Breast epithelium (tissue), 4 donors: ENCODE measurements at regions not wholly inside any gene's neighbourhood (a gene's known extent, or its start where the extent isn't known, plus 50 kb on each side); places are given as distances from the start of the nearest gene placed in this dataset.
A peak's percentile ranks its signal among the peaks of the same experiment; 100 is the strongest.
"Not testable (repeated sequence)": the region's sequence is repeated elsewhere in the genome, so short reads cannot be mapped to it uniquely, and the experiment has no call there.

Source experiments
- DNase-seq, 2 donors: peaks; one replicate each; pipeline ENCODE4 v3.0.0-alpha.2; 2019; ENCODE audit warnings: low spot score in 2 of 2
- H3K27ac ChIP-seq, 2 donors: fragments of 200-600 bp; sonication (generic) in 1 of 2; one replicate each; pipeline ENCODE4 v1.5.1; 2016 to 2019; ENCODE audit warnings: mild to moderate bottlenecking in 1 of 2
- H3K27me3 ChIP-seq, 2 donors: fragments of 200-600 bp; sonication (generic) in 1 of 2; one replicate each; pipeline versions ENCODE4 v1.5.1 to v1.6.0; 2017 to 2019; ENCODE audit warnings: control low read depth in 1 of 2, mild to moderate bottlenecking in 1 of 2
- H3K36me3 ChIP-seq: fragments of 200-600 bp; one replicate; pipeline ENCODE4 v1.5.1; 2019
- H3K4me1 ChIP-seq, 2 donors: fragments of 200-600 bp; sonication (generic); one replicate each; pipeline ENCODE4 v1.5.1; 2016 to 2019; ENCODE audit warnings: control low read depth in 1 of 2
- H3K4me3 ChIP-seq, 3 donors: fragments of 200-600 bp; sonication (generic); 1 replicate in 2 of 3; 2 replicates in 1 of 3; pipeline ENCODE4 v1.5.1; 2016 to 2019; ENCODE audit warnings: mild to moderate bottlenecking in 3 of 3, moderate library complexity in 2 of 3
- H3K9me3 ChIP-seq, 2 donors: fragments of 200-600 bp; sonication (generic) in 1 of 2; one replicate each; pipeline ENCODE4 v1.5.1; 2016 to 2019; ENCODE audit warnings: control low read depth in 1 of 2
- CTCF ChIP-seq, 3 donors: fragments of 450-650 bp; IDR thresholded peaks; one replicate each; pipeline ENCODE4 v1.5.1; 2016 to 2017; ENCODE audit warnings: antibody characterized with exemption in 3 of 3, mild to moderate bottlenecking in 3 of 3, moderate library complexity in 3 of 3
- POLR2A ChIP-seq: fragments of 450-650 bp; IDR thresholded peaks from one replicate; pipeline ENCODE4 v1.6.1; 2016; ENCODE audit warnings: antibody characterized with exemption, mild to moderate bottlenecking, moderate library complexity
- POLR2AphosphoS5 ChIP-seq, 3 donors: sonication (generic); formaldehyde crosslinking; IDR thresholded peaks; one replicate each; pipeline ENCODE4 v1.6.1; 2017; ENCODE audit warnings: antibody characterized with exemption in 3 of 3
- intact Hi-C: fragments of 100-400 bp; cut with DNase I; formaldehyde crosslinking; loops from one replicate; pipeline ENCODE4 v1.15.1; 2023; ENCODE audit warnings: low total_unique reads

DNA sequence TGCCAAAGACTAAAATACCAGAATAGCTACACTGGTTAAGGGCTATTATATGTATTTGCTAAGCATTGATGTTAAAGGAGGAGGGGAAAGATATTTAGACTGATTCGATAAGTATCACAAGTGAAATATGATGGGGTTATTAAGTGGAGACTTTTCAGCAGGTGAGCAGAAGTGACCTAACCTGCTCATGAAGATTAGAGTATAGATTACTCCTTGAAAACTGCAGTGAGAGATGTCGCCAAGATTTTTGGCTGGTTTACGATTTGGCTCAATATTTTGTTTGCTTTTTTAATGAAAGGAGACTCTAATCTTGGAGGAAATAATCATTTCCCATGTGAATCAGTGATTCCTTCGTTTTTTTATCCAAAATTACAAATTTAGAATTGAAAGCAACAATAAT, 1279.5 kb upstream of the TENM4 start:
- DNase-seq = no peak
- no peaks in the 10 kb centered on the region for H3K36me3 ChIP-seq
- no peaks in the 10 kb centered on the region for H3K27me3 ChIP-seq
- no peaks in the 10 kb centered on the region for H3K4me1 ChIP-seq
- intact Hi-C loops = no loop called here
- H3K9me3 ChIP-seq = no peaks in the 10 kb centered on the region
- no peak overlapping the region for H3K4me3 ChIP-seq
- H3K27ac ChIP-seq = no peak overlapping the region
- TF ChIP-seq POLR2AphosphoS5 (IDR thresholded peaks at IDR 0.05) (no peak), CTCF (IDR thresholded peaks at IDR 0.05) (no peak), POLR2A (no peak)

- Histone ChIP-seq H3K4me1 (no peaks in the 10 kb centered on the region), H3K4me3 (no peak overlapping the region), H3K36me3 (no peaks in the 10 kb centered on the region), H3K9me3 (no peaks in the 10 kb centered on the region), H3K27me3 (no peaks in the 10 kb centered on the region), H3K27ac (no peak overlapping the region)
- intact Hi-C loops = no loop called here
- DNase-seq = no peak
- TF ChIP-seq CTCF (IDR thresholded peaks at IDR 0.05) (no peak), POLR2AphosphoS5 (IDR thresholded peaks at IDR 0.05) (no peak), POLR2A (no peak)
Observed at GRCh38 chr11:80719292-80719646, 1278.4 kb upstream of the TENM4 start.

DNA sequence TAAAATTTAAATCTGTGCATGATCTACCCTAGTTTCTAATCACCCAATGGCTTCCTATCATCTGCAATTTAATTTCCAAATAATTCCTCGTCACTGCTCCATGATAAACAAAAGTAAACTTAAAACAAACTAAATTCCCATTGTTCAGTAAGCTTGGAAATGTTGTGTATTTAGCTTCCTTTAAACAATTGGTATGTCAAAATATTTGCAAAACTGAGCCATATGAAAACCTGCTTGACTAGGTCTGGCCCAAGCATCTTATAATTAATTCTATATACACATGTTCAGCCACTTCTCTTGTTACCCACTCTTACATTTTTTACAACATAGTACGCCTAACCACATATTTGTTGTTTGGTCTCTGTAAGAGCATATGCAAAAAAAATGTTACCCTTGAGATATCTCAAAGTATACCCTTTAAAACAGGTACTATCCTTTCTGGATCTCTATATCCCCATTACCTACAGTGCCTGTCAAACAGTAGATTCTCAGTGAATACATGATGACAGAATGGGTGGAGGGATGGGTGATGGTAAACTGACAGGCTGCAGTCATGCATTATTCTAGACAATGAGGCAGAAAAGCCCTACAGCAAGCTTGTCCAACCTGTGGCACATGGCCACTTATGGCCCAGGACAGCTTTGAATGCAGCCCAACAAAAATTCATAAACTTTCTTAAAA, 1277.9 kb upstream of the TENM4 start:
- H3K4me3 ChIP-seq = no peak overlapping the region
- H3K9me3 ChIP-seq = no peaks in the 10 kb centered on the region

DNA sequence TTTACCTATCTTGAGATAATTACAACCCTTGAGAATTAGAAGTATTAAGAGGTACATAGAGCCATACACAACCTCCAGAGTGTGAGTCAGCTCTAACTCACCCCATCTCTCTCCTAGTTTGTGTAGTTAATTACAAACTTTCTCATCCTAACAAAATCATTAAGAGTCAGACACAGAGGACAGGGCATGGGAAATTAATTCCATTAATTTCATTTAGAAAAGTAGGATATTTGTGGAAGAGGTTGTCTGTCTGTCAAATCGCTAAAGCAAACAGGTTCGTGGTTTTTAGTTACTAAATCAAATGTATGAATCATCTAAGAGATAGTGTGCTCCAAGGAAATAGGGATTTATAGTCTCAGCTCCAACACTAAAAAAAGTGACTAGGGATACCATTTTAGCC, 1261.4 kb upstream of the TENM4 start:
- Histone ChIP-seq H3K4me3 (no peak overlapping the region), H3K4me1 (no peaks in the 10 kb centered on the region), H3K27me3 (no peaks in the 10 kb centered on the region), H3K9me3 (no peaks in the 10 kb centered on the region), H3K36me3 (no peaks in the 10 kb centered on the region), H3K27ac (no peak overlapping the region)
- intact Hi-C loops = no loop called here
- DNase-seq = no peak
- TF ChIP-seq POLR2AphosphoS5 (IDR thresholded peaks at IDR 0.05) (no peak), CTCF (IDR thresholded peaks at IDR 0.05) (no peak), POLR2A (no peak)

More for the DNA sequence above, 1277.9 kb upstream of the TENM4 start:
- Histone ChIP-seq H3K4me1 (no peaks in the 10 kb centered on the region), H3K27ac (no peak overlapping the region), H3K27me3 (no peaks in the 10 kb centered on the region), H3K36me3 (no peaks in the 10 kb centered on the region)
- intact Hi-C loops = no loop called here
- TF ChIP-seq POLR2AphosphoS5 (IDR thresholded peaks at IDR 0.05) = no peak
- TF ChIP-seq POLR2A = no peak
- no peak for DNase-seq

GRCh38 chr11:80700386-80700785, 1259.6 kb upstream of the TENM4 start:
- Histone ChIP-seq H3K9me3 (no peaks in the 10 kb centered on the region), H3K4me1 (no peaks in the 10 kb centered on the region), H3K36me3 (no peaks in the 10 kb centered on the region), H3K27ac (no peak overlapping the region), H3K4me3 (no peak overlapping the region), H3K27me3 (no peaks in the 10 kb centered on the region)
- intact Hi-C loops = no loop called here
- no peak for TF ChIP-seq POLR2AphosphoS5 (IDR thresholded peaks at IDR 0.05)
- TF ChIP-seq POLR2A = no peak
- no peak for TF ChIP-seq CTCF (IDR thresholded peaks at IDR 0.05)
- no peak for DNase-seq

GRCh38 chr11:80699406-80700177, 1258.8 kb upstream of the TENM4 start:
- intact Hi-C loops, H3K27ac ChIP-seq, H3K4me1 ChIP-seq, H3K27me3 ChIP-seq, H3K36me3 ChIP-seq, H3K9me3 ChIP-seq, DNase-seq: not testable (repeated sequence)
- peak overlapping the region in 1 of 3 donors; percentile 39 for H3K4me3 ChIP-seq
